ENCODE measurements at regions not wholly inside any gene's neighbourhood (a gene's known extent, or its start where the extent isn't known, plus 50 kb on each side); places are given as distances from the start of the nearest gene placed in this dataset.

DNA sequence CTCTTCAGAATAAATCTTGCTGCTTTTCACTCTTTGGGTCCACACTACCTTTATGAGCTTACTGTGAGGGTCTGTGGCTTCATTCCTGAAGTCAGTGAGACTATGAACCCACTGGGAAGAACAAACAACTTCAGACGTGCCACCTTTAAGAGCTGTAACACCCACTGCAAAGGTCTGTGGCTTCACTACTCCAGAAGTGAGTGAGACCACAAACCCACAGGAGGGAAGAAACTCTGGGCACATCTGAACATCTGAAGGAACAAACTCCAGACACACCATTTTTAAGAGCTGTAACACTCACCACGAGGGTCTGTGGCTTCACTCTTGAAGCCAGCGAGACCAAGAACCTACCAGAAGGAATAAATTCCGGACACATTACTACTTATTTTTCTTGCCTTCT is 964.1 kb upstream of the NXPH2 start:
- TF ChIP-seq, protein P1, sequence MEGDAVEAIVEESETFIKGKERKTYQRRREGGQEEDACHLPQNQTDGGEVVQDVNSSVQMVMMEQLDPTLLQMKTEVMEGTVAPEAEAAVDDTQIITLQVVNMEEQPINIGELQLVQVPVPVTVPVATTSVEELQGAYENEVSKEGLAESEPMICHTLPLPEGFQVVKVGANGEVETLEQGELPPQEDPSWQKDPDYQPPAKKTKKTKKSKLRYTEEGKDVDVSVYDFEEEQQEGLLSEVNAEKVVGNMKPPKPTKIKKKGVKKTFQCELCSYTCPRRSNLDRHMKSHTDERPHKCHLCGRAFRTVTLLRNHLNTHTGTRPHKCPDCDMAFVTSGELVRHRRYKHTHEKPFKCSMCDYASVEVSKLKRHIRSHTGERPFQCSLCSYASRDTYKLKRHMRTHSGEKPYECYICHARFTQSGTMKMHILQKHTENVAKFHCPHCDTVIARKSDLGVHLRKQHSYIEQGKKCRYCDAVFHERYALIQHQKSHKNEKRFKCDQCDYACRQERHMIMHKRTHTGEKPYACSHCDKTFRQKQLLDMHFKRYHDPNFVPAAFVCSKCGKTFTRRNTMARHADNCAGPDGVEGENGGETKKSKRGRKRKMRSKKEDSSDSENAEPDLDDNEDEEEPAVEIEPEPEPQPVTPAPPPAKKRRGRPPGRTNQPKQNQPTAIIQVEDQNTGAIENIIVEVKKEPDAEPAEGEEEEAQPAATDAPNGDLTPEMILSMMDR (IDR thresholded peaks at IDR 0.05) = no peak
- TF ChIP-seq FOXM1 (IDR thresholded peaks at IDR 0.05; ENCODE audit: low read depth) = no peak
- no peak for TF ChIP-seq TAF1 (IDR thresholded peaks at IDR 0.05; ENCODE audit: borderline replicate concordance, low read depth, low read length)
- TF ChIP-seq RCOR1 (IDR thresholded peaks at IDR 0.05; ENCODE audit: low read length) = no peak
- TF ChIP-seq, protein P2, sequence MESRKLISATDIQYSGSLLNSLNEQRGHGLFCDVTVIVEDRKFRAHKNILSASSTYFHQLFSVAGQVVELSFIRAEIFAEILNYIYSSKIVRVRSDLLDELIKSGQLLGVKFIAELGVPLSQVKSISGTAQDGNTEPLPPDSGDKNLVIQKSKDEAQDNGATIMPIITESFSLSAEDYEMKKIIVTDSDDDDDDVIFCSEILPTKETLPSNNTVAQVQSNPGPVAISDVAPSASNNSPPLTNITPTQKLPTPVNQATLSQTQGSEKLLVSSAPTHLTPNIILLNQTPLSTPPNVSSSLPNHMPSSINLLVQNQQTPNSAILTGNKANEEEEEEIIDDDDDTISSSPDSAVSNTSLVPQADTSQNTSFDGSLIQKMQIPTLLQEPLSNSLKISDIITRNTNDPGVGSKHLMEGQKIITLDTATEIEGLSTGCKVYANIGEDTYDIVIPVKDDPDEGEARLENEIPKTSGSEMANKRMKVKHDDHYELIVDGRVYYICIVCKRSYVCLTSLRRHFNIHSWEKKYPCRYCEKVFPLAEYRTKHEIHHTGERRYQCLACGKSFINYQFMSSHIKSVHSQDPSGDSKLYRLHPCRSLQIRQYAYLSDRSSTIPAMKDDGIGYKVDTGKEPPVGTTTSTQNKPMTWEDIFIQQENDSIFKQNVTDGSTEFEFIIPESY (IDR thresholded peaks at IDR 0.05; ENCODE audit: borderline replicate concordance, low read depth) = no peak
- TF ChIP-seq GABPA (IDR thresholded peaks at IDR 0.05; ENCODE audit: low read depth) = no peak

All from SK-N-SH (cell line).